OCI-LY1 (cell line): ENCODE measurements at regions not wholly inside any gene's neighbourhood (a gene's known extent, or its start where the extent isn't known, plus 50 kb on each side); places are given as distances from the start of the nearest gene placed in this dataset.

ENCODE experiments used
- CTCF ChIP-seq: fragments of 200-600 bp; sonication (generic), shearing (Covaris generic); IDR thresholded peaks from 2 replicates; pipeline ENCODE4 v1.5.1; 2017; ENCODE audit warnings: mild to moderate bottlenecking, antibody characterized with exemption, low read length, moderate library complexity, mixed read lengths
- EZH2 ChIP-seq: fragments of 200-600 bp; sonication (generic), shearing (Covaris generic); IDR thresholded peaks from 2 replicates; pipeline ENCODE4 v1.8.0; 2017; ENCODE audit warnings: borderline replicate concordance, mixed run types, mild to moderate bottlenecking, antibody characterized with exemption, low read length, moderate library complexity, mixed read lengths

DNA sequence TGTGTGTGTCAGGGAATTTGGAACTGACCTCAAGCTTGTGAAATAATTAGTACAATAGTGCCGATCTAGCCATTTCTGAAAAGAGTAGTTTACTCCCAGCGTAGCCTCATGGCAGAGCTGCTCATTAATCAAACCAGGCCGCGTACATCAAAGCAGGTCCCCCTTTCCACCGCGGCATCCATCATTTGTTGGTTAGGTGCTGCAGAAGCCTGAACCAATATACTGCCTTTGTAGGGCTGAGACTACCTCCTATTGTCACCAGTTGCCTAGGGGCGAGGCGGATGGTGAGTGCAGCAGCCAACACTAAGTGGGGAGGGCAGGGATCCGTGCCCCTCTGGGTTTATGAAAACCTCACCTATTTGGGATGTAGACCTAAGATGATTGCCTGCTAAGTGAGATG is 264.1 kb downstream of the TMEM114 start:
- TF ChIP-seq EZH2 (no peak), CTCF (no peak)
